M059J (cell line): ENCODE measurements at regions not wholly inside any gene's neighbourhood (a gene's known extent, or its start where the extent isn't known, plus 50 kb on each side); places are given as distances from the start of the nearest gene placed in this dataset.

Experiments used
- DNase-seq: peaks from one replicate; pipeline ENCODE4 v3.0.0-alpha.2; 2012; ENCODE audit warnings: low read depth

DNA sequence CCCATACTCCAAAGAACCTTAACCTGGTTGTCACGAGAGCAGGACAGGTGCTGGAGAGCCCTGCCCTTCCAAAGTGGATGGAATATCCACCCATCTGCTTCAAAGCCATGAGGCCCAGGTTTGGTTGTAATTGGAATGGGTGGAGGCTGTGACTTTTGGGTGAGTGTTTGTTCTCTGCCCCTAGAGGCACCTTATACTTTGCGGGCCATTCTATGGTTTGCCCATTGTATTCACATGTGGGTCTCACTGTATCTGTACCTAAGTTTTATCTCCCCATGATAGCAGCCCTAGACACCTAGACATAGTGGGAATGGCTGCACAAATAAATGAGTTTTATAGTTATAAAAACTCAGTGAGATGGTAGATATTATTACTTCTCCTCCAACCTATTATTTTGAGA lies 67.1 kb upstream of the NAA20 start:
- no peak for DNase-seq

DNA sequence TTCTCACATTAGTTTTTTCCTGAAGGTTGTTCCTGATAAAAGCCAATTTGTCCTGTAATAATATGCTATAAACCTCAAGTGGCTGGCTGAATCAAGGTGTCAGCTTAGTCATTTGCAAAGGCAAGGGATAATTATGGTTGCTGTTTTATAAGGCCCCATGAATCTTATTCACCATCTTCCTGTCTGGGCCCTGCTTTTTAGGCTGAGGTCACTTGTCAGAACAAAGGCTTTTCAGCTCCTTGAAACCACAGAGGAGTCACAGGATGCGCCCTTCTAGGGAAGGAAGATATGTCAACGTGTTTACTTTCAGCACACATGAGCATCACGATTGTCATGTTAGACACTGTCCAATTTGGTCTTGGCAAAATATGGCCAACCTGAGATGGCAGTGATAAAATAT lies 64.8 kb upstream of the NAA20 start:
- peak; percentile 47 for DNase-seq

DNA sequence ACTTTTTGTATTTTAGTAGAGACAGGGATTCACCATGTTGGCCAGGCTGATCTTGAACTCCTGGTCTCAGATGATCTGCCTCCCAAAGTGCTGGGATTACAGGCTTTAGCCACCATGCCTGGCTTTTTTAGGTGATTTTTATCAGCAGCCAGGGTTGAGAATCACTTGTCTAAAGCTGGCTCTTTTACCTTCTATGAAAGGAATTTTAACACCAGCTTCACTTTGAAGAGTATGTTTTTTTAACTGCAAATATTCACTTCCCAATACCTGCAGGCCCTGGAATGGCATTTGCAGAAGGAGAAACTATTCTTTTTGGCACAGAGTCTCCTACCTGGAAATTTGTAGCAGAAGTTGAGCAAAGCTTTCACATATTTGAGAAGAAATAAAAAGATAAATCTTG lies 63.6 kb upstream of the NAA20 start:
- DNase-seq: no peak

DNA sequence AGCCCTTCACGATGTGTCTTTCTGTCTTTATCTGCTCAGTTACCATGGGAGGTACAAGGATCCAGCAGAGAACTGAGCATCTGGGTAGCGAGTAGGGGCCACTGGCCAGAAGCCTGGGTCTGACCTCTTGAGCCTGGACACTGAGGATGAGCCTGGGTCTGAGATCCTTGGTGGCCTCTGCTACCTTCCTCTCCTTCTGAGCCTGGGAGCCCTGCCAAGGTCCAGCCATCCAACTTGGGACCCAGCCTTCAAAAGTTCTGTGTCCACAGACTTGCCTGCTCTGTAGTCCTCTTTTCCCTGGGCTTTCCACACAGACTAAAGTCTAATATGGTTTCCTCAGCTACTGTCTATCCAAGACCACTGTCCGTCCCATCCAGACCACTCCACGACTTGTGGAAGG lies 60.2 kb upstream of the NAA20 start:
- DNase-seq: no peak

DNA sequence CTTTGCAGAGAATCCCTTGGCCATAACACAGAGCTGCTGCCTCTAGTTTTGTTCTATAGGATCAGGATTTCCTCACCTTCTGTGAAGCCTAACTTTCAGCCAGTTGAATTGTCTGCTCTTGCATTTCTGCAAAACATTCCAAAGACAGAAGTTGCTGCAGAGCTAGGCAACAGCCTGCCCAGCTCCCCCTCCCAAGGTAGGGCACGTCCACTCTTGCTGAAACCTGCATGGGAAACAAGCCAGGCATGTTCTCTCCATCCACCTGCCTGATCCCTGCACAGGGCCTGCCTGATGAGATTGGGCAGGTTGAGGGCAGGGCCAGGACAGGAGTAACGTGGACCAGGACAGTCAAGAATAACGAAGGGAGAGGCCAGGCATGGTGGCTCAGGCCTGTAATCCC lies 58.9 kb upstream of the NAA20 start:
- DNase-seq: no peak

DNA sequence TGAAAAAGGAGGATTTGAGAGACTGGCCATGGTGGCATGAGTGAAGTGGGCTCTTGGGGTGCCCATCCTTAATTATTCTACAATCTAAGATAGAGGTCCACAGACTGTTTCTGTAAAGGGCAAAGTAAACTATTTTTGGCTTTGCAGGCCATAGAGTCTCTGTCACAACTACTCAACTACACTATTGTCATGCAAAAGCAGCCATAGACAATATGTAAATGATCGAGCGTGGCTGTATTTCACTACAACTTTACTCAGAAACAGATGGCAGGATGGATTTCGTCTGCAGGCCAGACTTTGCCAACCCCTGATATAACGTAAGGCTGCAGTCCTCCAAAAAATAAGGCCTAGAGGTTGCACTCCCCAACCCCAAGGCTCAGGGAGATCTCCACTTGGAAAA lies 58.2 kb upstream of the NAA20 start:
- no peak for DNase-seq

DNA sequence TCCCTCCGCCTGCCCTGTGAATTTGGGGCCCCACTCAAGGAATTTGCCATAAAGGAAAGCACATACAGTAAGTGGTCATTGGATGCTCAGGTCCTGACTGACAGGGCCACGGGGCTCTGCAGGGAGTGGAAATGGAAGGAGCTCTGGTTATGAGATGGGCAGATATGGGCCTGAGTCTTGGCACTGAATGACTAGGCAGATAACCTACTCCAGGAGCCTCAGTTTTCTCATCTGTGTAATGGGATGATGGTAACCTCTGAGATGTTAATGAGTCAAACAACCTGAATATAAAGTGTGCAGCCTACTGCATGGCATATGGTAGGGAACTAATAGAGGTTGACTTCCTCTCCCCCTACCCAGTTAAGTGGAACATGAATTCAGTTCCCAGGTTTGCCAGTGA lies 56.4 kb upstream of the NAA20 start:
- DNase-seq: no peak

DNA sequence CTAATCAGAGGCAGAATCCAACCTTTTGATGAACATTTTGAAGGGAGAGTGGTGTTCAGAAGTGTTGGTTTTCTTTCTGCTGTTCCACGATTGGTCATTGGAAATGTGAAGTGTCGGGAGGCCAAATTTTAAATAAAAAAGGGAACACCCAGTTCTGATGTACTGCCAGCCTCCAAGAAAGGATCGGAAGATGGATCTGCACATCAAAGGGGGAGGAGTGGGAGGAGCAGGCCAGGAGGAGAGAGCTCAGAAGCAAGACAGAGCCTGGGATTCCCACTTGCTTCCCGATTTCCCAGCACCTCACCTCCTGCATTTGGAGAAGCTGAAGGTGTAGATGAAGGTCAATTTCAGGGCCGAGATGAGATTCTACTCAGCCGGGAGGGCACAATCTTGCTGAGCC lies 55.9 kb upstream of the NAA20 start:
- no peak for DNase-seq

DNA sequence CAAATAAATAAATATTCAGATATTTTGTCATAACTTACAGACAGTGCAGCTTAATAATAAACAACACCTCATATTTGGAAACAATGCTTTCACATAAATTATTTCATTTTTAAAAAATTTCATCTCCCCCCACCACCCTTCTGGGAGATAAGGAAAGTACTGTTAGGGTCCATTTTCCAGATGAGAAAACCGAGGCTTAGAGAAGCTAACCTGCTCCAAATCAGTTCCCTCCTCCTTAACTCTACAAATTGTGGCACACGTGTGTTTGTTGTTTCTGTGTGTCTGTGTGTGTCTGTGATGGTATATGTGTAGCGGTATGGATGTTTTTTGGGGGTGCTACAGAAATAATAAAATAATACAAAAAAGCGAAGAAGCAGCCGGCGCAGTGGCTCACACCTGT lies 54.2 kb upstream of the NAA20 start:
- DNase-seq: no peak

DNA sequence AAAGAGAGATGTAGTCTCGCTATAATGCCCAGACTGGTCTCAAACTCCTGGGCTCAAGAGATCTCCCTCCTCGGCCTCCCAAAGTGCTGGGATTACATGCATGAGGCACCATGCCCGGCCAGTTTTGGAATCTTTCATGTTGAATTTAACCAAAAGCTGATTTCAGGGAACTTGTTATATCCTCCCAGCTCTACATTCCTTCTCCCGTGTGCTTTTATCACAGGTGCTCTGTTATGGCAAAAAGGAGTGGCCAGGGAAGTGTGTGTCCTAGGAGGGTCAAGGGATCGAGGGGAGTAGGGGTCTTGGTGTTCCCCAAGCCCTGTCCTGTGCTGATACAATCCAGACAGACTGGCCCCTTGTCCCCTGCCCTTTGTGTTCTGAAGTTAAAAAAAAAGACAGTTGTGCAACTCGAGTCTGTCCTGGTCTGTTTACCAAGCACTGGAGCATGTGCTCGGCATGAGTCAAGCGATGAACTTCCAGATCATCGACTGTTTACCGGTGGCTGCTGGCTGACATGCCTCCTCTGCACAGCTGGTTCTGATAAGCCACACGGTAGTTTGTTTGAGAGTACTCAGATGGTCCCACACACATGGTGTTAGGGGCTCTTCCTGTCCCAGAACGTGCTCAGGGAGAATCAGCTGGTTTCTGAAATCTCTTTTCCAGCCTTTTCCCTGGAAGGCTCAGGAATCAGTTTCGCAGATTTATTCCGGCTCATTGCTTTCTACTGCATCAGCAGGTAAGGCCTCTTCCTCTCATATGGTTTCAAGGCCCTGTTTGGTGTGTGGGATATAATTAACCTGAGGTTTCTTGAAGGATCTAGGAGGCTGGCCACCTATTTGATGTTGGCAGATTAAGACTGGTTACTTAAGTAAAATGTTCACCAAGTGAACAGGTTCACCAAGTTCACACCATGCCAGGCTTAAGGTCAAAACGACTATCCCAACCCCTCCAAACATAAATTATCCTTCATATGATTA lies 52.6 kb upstream of the NAA20 start:
- peak; percentile 80 for DNase-seq

DNA sequence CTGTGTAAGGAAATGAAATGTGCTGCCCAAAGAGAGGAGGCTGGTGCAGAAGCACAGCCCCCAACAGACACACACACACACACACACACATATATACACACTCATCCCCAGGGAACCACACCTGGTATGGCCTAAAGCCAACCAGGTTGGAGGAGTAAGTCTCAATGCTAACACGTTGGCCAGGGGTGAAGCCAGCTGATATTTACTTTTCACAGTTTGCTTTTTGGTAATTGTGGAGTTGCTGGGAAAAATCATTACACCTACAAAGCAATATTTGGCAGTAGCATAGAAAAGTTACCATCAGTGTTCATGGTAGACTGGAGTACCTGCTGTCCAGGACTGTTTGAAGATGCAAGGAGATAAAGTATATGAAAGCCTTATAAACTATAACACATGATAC lies 50.3 kb upstream of the NAA20 start:
- DNase-seq: no peak
